ENCODE measurements at regions not wholly inside any gene's neighbourhood (a gene's known extent, or its start where the extent isn't known, plus 50 kb on each side); places are given as distances from the start of the nearest gene placed in this dataset.

DNA sequence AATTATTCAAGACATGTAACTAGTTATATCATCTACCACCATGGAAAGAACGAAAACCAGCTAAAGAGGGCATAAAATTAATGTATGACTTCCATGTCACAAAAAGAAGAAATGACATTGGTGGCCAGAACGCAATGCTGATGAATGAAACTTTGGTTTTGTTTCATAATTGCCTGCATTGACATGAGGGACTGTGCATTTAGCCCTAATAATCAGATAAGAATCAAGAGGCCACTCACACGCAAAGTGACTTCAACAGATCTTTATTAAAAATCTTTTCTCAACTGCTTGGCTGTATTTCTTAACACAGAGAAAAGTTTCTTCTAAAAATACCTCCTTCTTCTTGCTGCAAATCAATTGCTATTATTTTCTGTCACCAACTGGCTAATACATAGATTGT is 184.7 kb upstream of the RUNX1 start:
- FAIRE-seq (no peak), DNase-seq (ENCODE audit: low read depth, low spot score) (no peak)
- TF ChIP-seq JUN (IDR thresholded peaks at IDR 0.05; ENCODE audit: borderline replicate concordance, insufficient read depth, insufficient read length, low read depth) (no peak), FOS (IDR thresholded peaks at IDR 0.05; ENCODE audit: borderline replicate concordance, insufficient read depth, low read length) (no peak), MAX (IDR thresholded peaks at IDR 0.05; ENCODE audit: insufficient read depth, insufficient read length) (no peak), EZH2 (IDR thresholded peaks at IDR 0.05; ENCODE audit: borderline replicate concordance, low read depth, low read length, severe bottlenecking) (no peak)
- H3K9me1 ChIP-seq (replicated peaks; ENCODE audit: control insufficient read depth, extremely low read depth, insufficient read depth, low read length): no peaks in the 10 kb centered on the region
- no peaks in the 10 kb centered on the region for H3K36me3 ChIP-seq (ENCODE audit: control insufficient read depth in 2 of 2, extremely low read depth in 1 of 2, insufficient read depth in 2 of 2, low read length in 2 of 2)
- no peak overlapping the region for H3K9ac ChIP-seq (replicated peaks; ENCODE audit: extremely low read depth, insufficient read depth, low read length)
- H2AFZ ChIP-seq (ENCODE audit: low read depth, low read length): no peak overlapping the region
- no peak overlapping the region for H3K4me2 ChIP-seq (ENCODE audit: insufficient read depth, low read length)
- no peak overlapping the region for H3K27ac ChIP-seq (ENCODE audit: insufficient read depth, low read depth, low read length)
- POLR2A ChIA-PET: no interaction called here
- H3K79me2 ChIP-seq (ENCODE audit: control insufficient read depth, insufficient read depth, low read length): no peaks in the 10 kb centered on the region
- CTCF ChIA-PET: interaction anchor here (1.7 kb wide), 1 partner anchor 488 kb away, joined by 10 read pairs; no protein-coding TSS in a partner anchor
- dilution Hi-C loops (cut with MboI; ENCODE audit: extremely low pct_ligation_motif_present, low sequenced_read_pairs): no loop called here
- intact Hi-C loops (cut with micrococcal nuclease): loop anchor here (2.0 kb wide), 2 partner anchors 29 to 183 kb away; no protein-coding TSS in a partner anchor
- BruUV-seq (replicated peaks): no TSS peak
- no peak overlapping the region for H3K4me3 ChIP-seq (replicated peaks in 1 of 3; ENCODE audit: insufficient read depth in 1 of 3, low read depth in 1 of 3, low read length in 3 of 3)
- no peaks in the 10 kb centered on the region for H4K20me1 ChIP-seq (replicated peaks; ENCODE audit: control insufficient read depth, extremely low read depth, insufficient read depth, low read length)
- H3K9me3 ChIP-seq (replicated peaks; ENCODE audit: control insufficient read depth, insufficient read depth, low read length): no peaks in the 10 kb centered on the region
- no peaks in the 10 kb centered on the region for H3K27me3 ChIP-seq (ENCODE audit: control insufficient read depth in 2 of 2, insufficient read depth in 2 of 2, low read length in 2 of 2)
- H3K4me1 ChIP-seq (ENCODE audit: control insufficient read depth, extremely low read depth, insufficient read depth, low read length): peaks cover 19% of the 10 kb centered on the region

- peak overlapping the region; percentile 72 for H3K4me2 ChIP-seq (ENCODE audit: insufficient read depth, low read length)
- POLR2A ChIA-PET: interaction anchor here (0.7 to 1.4 kb wide), 4 partner anchors 28 to 349 kb away, joined by 3 to 7 read pairs (median 4); no protein-coding TSS in a partner anchor
These were observed 183.6 kb upstream of the RUNX1 start for GRCh38 chr21:35232545-35233176.

More at GRCh38 chr21:35232545-35233176, 183.6 kb upstream of the RUNX1 start:
- peak overlapping the region; percentile 70 for H3K27ac ChIP-seq (ENCODE audit: insufficient read depth, low read depth, low read length)
- CTCF ChIA-PET: interaction anchor here (0.9 to 2.3 kb wide), 11 partner anchors 10 to 608 kb away, joined by 3 to 12 read pairs (median 4); no protein-coding TSS in a partner anchor
- H3K36me3 ChIP-seq (ENCODE audit: control insufficient read depth in 2 of 2, extremely low read depth in 1 of 2, insufficient read depth in 2 of 2, low read length in 2 of 2): no peaks in the 10 kb centered on the region
- H3K4me3 ChIP-seq (replicated peaks in 1 of 3; ENCODE audit: insufficient read depth in 1 of 3, low read depth in 1 of 3, low read length in 3 of 3): no peak overlapping the region
- BruUV-seq (replicated peaks): no TSS peak
- no peak overlapping the region for H2AFZ ChIP-seq (ENCODE audit: low read depth, low read length)
- dilution Hi-C loops (cut with MboI; ENCODE audit: extremely low pct_ligation_motif_present, low sequenced_read_pairs) (no loop called here), intact Hi-C loops (cut with micrococcal nuclease) (loop anchor here (1.0 to 2.0 kb wide), 4 partner anchors 24 to 182 kb away; no protein-coding TSS in a partner anchor)
- TF ChIP-seq POLR2AphosphoS5 (IDR thresholded peaks at IDR 0.05; ENCODE audit: insufficient read depth, low read depth, low read length): peak; percentile 74
- no peak for TF ChIP-seq POLR2A (IDR thresholded peaks at IDR 0.05; ENCODE audit: low read depth, low read length)
- peak; percentile 98 for TF ChIP-seq JUN (IDR thresholded peaks at IDR 0.05; ENCODE audit: borderline replicate concordance, insufficient read depth, insufficient read length, low read depth)
- peak; percentile 73 for TF ChIP-seq GATA2 (IDR thresholded peaks at IDR 0.05; ENCODE audit: insufficient read depth, insufficient read length, low read depth, low read length)
- TF ChIP-seq FOS (IDR thresholded peaks at IDR 0.05; ENCODE audit: borderline replicate concordance, insufficient read depth, low read length): peak; percentile 97
- TF ChIP-seq MYC (IDR thresholded peaks at IDR 0.05; ENCODE audit: low read depth, low read length): peak; percentile 50
- no peaks in the 10 kb centered on the region for H4K20me1 ChIP-seq (replicated peaks; ENCODE audit: control insufficient read depth, extremely low read depth, insufficient read depth, low read length)
- DNase-seq (ENCODE audit: low read depth, low spot score): peak; percentile 93
- peaks cover 19% of the 10 kb centered on the region for H3K4me1 ChIP-seq (ENCODE audit: control insufficient read depth, extremely low read depth, insufficient read depth, low read length)
- H3K9me3 ChIP-seq (replicated peaks; ENCODE audit: control insufficient read depth, insufficient read depth, low read length): no peaks in the 10 kb centered on the region
- no peaks in the 10 kb centered on the region for H3K79me2 ChIP-seq (ENCODE audit: control insufficient read depth, insufficient read depth, low read length)
- no peaks in the 10 kb centered on the region for H3K9me1 ChIP-seq (replicated peaks; ENCODE audit: control insufficient read depth, extremely low read depth, insufficient read depth, low read length)
- no peaks in the 10 kb centered on the region for H3K27me3 ChIP-seq (ENCODE audit: control insufficient read depth in 2 of 2, insufficient read depth in 2 of 2, low read length in 2 of 2)
- H3K9ac ChIP-seq (replicated peaks; ENCODE audit: extremely low read depth, insufficient read depth, low read length): no peak overlapping the region
- FAIRE-seq: peak; percentile 96

All from endothelial cell of umbilical vein (primary cell).